HEK293 (cell line): ENCODE measurements at regions not wholly inside any gene's neighbourhood (a gene's known extent, or its start where the extent isn't known, plus 50 kb on each side); places are given as distances from the start of the nearest gene placed in this dataset.

Experiments
- MEIS1 ChIP-seq: sonication (generic); formaldehyde crosslinking; IDR thresholded peaks from 2 replicates; pipeline ENCODE4 v1.8.1; 2022; ENCODE audit warnings: missing genetic modification reagents, mild to moderate bottlenecking, borderline replicate concordance
- RBAK ChIP-seq: fragments of 450-650 bp; formaldehyde crosslinking; IDR thresholded peaks from 2 replicates; pipeline ENCODE4 v1.5.1; 2016; ENCODE audit warnings: missing biosample characterization, missing genetic modification characterization
- ZNF561 ChIP-seq: fragments of 450-650 bp; IDR thresholded peaks from 2 replicates; pipeline ENCODE4 v1.5.1; 2018; ENCODE audit warnings: missing biosample characterization, missing genetic modification characterization, borderline replicate concordance
- TF ChIP-seq, protein P1 (sequence below): fragments of 450-650 bp; formaldehyde crosslinking; IDR thresholded peaks from 2 replicates; pipeline ENCODE4 v1.5.1; 2016; ENCODE audit warnings: missing biosample characterization, missing genetic modification characterization

DNA sequence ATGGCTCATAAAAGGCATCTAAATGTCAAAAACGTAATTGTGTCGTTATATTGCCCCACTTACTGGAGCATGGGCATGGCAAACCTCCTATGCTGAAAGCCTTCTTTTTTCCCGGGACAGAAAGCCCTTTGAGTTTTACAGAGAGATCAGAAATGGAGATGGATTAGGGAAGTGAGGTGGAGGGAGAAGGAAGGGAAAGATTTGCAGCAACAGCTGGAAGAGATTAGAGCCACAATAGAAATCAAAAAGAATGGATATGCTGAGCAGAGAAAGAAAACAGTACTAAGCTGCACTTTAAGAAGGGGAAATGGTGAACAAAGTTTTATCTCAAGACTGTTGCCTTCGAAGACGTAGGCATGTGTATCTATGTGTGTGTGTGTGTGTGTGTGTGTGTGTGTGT, 97.2 kb upstream of the PCGF5 start:
- TF ChIP-seq, protein P1, sequence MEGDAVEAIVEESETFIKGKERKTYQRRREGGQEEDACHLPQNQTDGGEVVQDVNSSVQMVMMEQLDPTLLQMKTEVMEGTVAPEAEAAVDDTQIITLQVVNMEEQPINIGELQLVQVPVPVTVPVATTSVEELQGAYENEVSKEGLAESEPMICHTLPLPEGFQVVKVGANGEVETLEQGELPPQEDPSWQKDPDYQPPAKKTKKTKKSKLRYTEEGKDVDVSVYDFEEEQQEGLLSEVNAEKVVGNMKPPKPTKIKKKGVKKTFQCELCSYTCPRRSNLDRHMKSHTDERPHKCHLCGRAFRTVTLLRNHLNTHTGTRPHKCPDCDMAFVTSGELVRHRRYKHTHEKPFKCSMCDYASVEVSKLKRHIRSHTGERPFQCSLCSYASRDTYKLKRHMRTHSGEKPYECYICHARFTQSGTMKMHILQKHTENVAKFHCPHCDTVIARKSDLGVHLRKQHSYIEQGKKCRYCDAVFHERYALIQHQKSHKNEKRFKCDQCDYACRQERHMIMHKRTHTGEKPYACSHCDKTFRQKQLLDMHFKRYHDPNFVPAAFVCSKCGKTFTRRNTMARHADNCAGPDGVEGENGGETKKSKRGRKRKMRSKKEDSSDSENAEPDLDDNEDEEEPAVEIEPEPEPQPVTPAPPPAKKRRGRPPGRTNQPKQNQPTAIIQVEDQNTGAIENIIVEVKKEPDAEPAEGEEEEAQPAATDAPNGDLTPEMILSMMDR (tag by site-specific recombination) = no peak
- no peak for TF ChIP-seq MEIS1
- TF ChIP-seq RBAK (tag by site-specific recombination) = no peak
- no peak for TF ChIP-seq ZNF561
